PC-3 (cell line): ENCODE measurements at regions not wholly inside any gene's neighbourhood (a gene's known extent, or its start where the extent isn't known, plus 50 kb on each side); places are given as distances from the start of the nearest gene placed in this dataset.

Experiments
- ATAC-seq: fragments of 200-7000 bp; cut with Tn5 transposase; 2 replicates; pipeline ENCODE4 v1.9.1; 2020; ENCODE audit warnings: mild to moderate bottlenecking, moderate library complexity
- BruUV-seq: library from RNA; stranded (reverse); fragments of 400-500 nt; replicated peaks from 2 replicates; lab custom pipeline; 2021; lab: Mats Ljungman, UMichigan
- CTCF ChIA-PET: fragments of 300-600 bp; sonication (Branson Sonifier 250); formaldehyde crosslinking; loops from one replicate; lab custom pipeline; 2022; ENCODE audit warnings: antibody characterized with exemption; lab: Charles Lee
- POLR2A ChIA-PET: fragments of 300-600 bp; sonication (Branson Sonifier 250); formaldehyde crosslinking; loops from one replicate; lab custom pipeline; 2022; ENCODE audit warnings: antibody characterized with exemption; ENCODE audit not compliant: unreplicated experiment; lab: Charles Lee
- DNase-seq: peaks from one replicate; pipeline ENCODE4 v3.0.0-alpha.2; 2015
- H2AFZ ChIP-seq: fragments of 300-600 bp; sonication (generic); 2 replicates; pipeline ENCODE4 v1.6.0; 2016; ENCODE audit warnings: antibody characterized with exemption, low read length
- H3F3A ChIP-seq: fragments of 300-600 bp; sonication (generic); one replicate; pipeline ENCODE4 v1.6.0; 2017; ENCODE audit warnings: antibody characterized with exemption, low read length, control low read depth, mild to moderate bottlenecking; ENCODE audit not compliant: unreplicated experiment
- H3K27ac ChIP-seq: fragments of 300-600 bp; sonication (generic); 2 replicates; pipeline ENCODE4 v1.5.1; 2016; ENCODE audit warnings: mild to moderate bottlenecking, low read length
- H3K27me3 ChIP-seq: fragments of 300-600 bp; sonication (generic); 2 replicates; pipeline ENCODE4 v1.6.1; 2016; ENCODE audit warnings: low read length, mixed read lengths
- H3K36me3 ChIP-seq: fragments of 300-600 bp; sonication (generic); 2 replicates; pipeline ENCODE4 v1.6.1; 2016; ENCODE audit warnings: low read depth, mixed run types, low read length, mixed read lengths
- H3K4me1 ChIP-seq: fragments of 300-600 bp; sonication (generic); 2 replicates; pipeline ENCODE4 v1.5.1; 2016; ENCODE audit warnings: low read length; ENCODE audit not compliant: insufficient read depth
- H3K4me2 ChIP-seq: fragments of 300-600 bp; sonication (generic); 2 replicates; pipeline ENCODE4 v1.6.0; 2016; ENCODE audit warnings: low read length
- H3K4me3 ChIP-seq: fragments of 300-600 bp; sonication (generic); 2 replicates; pipeline ENCODE4 v1.5.1; 2016; ENCODE audit warnings: mild to moderate bottlenecking, low read length, mixed read lengths
- H3K79me2 ChIP-seq: fragments of 300-600 bp; sonication (generic); 2 replicates; pipeline ENCODE4 v1.6.1; 2017; ENCODE audit warnings: low read length, mixed read lengths
- H3K9ac ChIP-seq: fragments of 300-600 bp; sonication (generic); 2 replicates; pipeline ENCODE4 v1.6.0; 2016; ENCODE audit warnings: mild to moderate bottlenecking, low read length
- H3K9me2 ChIP-seq: fragments of 300-600 bp; sonication (generic); replicated peaks from 2 replicates; pipeline ENCODE4 v1.6.1; 2016; ENCODE audit warnings: mixed run types, low read length, mixed read lengths
- H3K9me3 ChIP-seq: fragments of 300-600 bp; sonication (generic); 2 replicates; pipeline ENCODE4 v1.6.1; 2016; ENCODE audit warnings: low read length, mixed read lengths
- H4K20me1 ChIP-seq: fragments of 300-600 bp; sonication (generic); 2 replicates; pipeline ENCODE4 v1.6.1; 2016; ENCODE audit warnings: low read length, mixed read lengths
- EZH2 ChIP-seq: fragments of 300-600 bp; sonication (generic); IDR thresholded peaks from one replicate; pipeline ENCODE4 v1.6.1; 2017; ENCODE audit warnings: antibody characterized with exemption, mild to moderate bottlenecking, low read length; ENCODE audit not compliant: unreplicated experiment
- EZH2phosphoT487 ChIP-seq: fragments of 300-600 bp; sonication (generic); IDR thresholded peaks from 2 replicates; pipeline ENCODE4 v1.6.1; 2018; ENCODE audit warnings: mild to moderate bottlenecking, antibody characterized with exemption, low read length, borderline replicate concordance
- intact Hi-C: fragments of 100-400 bp; cut with micrococcal nuclease; formaldehyde crosslinking; loops from 2 replicates; pipeline ENCODE4 v1.9.0; 2023
- TF ChIP-seq, protein P1 (sequence below): fragments of 300-600 bp; sonication (generic); conservative IDR thresholded peaks from 2 replicates; pipeline ENCODE4 v1.5.1; 2017; ENCODE audit warnings: antibody characterized with exemption, low read depth, mild to moderate bottlenecking, low read length

DNA sequence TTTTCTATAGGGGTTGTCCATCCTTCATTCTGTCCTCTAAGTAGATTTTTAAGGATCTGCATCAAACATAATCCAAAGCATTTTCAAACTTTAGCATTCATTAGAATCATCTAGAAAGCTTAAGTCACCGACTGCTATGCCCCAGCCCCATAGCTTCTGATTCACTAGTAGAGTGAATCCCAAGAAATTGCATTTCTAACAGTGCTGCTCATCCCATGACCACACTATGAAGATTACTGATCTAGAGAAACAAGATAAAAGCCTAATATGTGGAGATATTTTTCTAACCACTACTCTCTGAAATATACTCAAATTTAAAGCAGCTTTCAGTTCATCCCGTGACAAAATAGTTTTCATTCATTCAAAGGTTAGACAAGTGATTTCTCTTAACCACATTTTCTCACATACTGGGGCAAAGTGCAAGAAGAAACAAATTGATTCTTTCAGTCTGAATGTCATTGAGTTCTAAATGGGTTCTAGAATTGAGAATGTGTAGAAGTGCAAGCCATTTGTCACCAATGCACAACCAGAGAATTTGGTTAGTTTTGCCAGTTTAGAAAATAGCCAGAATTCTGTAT, 286.9 kb upstream of the CD180 start:
- intact Hi-C loops: no loop called here
- no peak overlapping the region for H3K9ac ChIP-seq
- H4K20me1 ChIP-seq: no peaks in the 10 kb centered on the region
- no peak overlapping the region for H3K27ac ChIP-seq
- no peaks in the 10 kb centered on the region for H3K4me1 ChIP-seq
- no peak overlapping the region for H2AFZ ChIP-seq
- no peak overlapping the region for H3K4me3 ChIP-seq
- H3K36me3 ChIP-seq: no peaks in the 10 kb centered on the region
- no TSS peak for BruUV-seq
- H3K9me3 ChIP-seq: no peaks in the 10 kb centered on the region
- ChIA-PET POLR2A (no interaction called here), CTCF (no interaction called here)
- H3K79me2 ChIP-seq: no peaks in the 10 kb centered on the region
- no peaks in the 10 kb centered on the region for H3K9me2 ChIP-seq
- ATAC-seq (no peak), DNase-seq (no peak)
- no peak overlapping the region for H3K4me2 ChIP-seq
- TF ChIP-seq EZH2phosphoT487: no peak
- TF ChIP-seq, protein P1, sequence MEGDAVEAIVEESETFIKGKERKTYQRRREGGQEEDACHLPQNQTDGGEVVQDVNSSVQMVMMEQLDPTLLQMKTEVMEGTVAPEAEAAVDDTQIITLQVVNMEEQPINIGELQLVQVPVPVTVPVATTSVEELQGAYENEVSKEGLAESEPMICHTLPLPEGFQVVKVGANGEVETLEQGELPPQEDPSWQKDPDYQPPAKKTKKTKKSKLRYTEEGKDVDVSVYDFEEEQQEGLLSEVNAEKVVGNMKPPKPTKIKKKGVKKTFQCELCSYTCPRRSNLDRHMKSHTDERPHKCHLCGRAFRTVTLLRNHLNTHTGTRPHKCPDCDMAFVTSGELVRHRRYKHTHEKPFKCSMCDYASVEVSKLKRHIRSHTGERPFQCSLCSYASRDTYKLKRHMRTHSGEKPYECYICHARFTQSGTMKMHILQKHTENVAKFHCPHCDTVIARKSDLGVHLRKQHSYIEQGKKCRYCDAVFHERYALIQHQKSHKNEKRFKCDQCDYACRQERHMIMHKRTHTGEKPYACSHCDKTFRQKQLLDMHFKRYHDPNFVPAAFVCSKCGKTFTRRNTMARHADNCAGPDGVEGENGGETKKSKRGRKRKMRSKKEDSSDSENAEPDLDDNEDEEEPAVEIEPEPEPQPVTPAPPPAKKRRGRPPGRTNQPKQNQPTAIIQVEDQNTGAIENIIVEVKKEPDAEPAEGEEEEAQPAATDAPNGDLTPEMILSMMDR: no peak
- no peak for TF ChIP-seq EZH2
- no peaks in the 10 kb centered on the region for H3K27me3 ChIP-seq
- H3F3A ChIP-seq: no peaks in the 10 kb centered on the region

DNA sequence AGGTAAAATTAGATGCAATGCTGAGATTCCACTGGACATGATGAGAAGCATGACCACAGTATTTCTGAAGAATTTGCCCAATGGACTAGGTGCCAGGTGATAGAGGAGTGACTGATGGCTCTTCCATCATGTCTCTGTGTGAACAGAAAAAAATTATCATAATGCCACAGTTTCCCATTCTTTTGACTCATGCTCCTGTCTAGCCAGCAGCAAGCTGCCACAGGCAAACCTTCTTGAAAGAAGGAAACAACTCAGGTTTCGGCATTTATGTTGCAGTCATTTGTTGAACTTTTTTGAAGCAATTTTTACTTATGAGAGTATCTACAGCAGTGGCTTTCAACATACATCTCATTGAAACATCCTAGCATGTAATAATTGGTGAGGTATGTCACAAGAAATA, 284.8 kb upstream of the CD180 start:
- DNase-seq (no peak), ATAC-seq (no peak)
- Histone ChIP-seq H3K36me3 (no peaks in the 10 kb centered on the region), H3K4me1 (no peaks in the 10 kb centered on the region), H4K20me1 (no peaks in the 10 kb centered on the region), H3K9me2 (no peaks in the 10 kb centered on the region), H2AFZ (no peak overlapping the region), H3F3A (no peaks in the 10 kb centered on the region), H3K4me3 (no peak overlapping the region), H3K79me2 (no peaks in the 10 kb centered on the region), H3K9me3 (no peaks in the 10 kb centered on the region), H3K4me2 (no peak overlapping the region), H3K9ac (no peak overlapping the region), H3K27me3 (no peaks in the 10 kb centered on the region), H3K27ac (no peak overlapping the region)
- ChIA-PET POLR2A (no interaction called here), CTCF (no interaction called here)
- no TSS peak for BruUV-seq
- TF ChIP-seq, protein P1: no peak
- TF ChIP-seq EZH2phosphoT487 (no peak), EZH2 (no peak)
- intact Hi-C loops: no loop called here

DNA sequence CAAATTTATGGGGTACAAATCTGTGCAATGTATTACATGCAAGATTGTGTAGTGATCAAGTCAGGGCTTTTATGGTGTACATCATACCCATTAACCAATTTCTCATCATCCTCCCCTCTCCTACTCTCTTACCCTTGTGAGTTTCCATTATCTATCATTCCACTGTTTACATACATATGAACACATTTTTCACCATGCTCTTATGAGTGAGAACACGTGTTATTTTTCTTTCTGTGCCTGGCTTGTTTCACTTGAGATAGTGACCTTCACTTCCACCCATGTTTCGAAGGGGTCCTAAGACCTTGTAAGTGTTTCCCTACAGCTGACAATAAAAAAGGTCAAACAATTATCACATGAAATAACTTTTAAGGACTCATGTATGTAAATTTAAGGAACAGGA, 281.7 kb upstream of the CD180 start:
- ChIA-PET CTCF (no interaction called here), POLR2A (no interaction called here)
- H3K36me3 ChIP-seq: no peaks in the 10 kb centered on the region
- H3K9me2 ChIP-seq: no peaks in the 10 kb centered on the region
- H3K4me2 ChIP-seq: no peak overlapping the region
- H3K9ac ChIP-seq: no peak overlapping the region
- no peak overlapping the region for H2AFZ ChIP-seq
- no peaks in the 10 kb centered on the region for H3K9me3 ChIP-seq
- intact Hi-C loops: no loop called here
- DNase-seq (no peak), ATAC-seq (no peak)
- H3K27ac ChIP-seq: no peak overlapping the region
- no peaks in the 10 kb centered on the region for H3K27me3 ChIP-seq
- no peaks in the 10 kb centered on the region for H3K4me1 ChIP-seq
- H3K79me2 ChIP-seq: no peaks in the 10 kb centered on the region
- H3F3A ChIP-seq: no peaks in the 10 kb centered on the region
- no peaks in the 10 kb centered on the region for H4K20me1 ChIP-seq
- H3K4me3 ChIP-seq: no peak overlapping the region
- no peak for TF ChIP-seq EZH2phosphoT487
- TF ChIP-seq, protein P1: no peak
- TF ChIP-seq EZH2: no peak
- no TSS peak for BruUV-seq
